NCI-H2081 (cell line): ENCODE measurements at regions not wholly inside any gene's neighbourhood (a gene's known extent, or its start where the extent isn't known, plus 50 kb on each side); places are given as distances from the start of the nearest gene placed in this dataset.
A peak's percentile ranks its signal among the peaks of the same experiment; 100 is the strongest.

Experiments used
- DNase-seq, 2 experiments: peaks; one replicate each; lab custom pipeline; 2025; lab: John Stamatoyannopoulos, UW

- DNase-seq = peak in 1 of 2 experiments; percentile 6
These were observed 548.5 kb upstream of the NEGR1 start for GRCh38 chr1:72830606-72831390.

DNA sequence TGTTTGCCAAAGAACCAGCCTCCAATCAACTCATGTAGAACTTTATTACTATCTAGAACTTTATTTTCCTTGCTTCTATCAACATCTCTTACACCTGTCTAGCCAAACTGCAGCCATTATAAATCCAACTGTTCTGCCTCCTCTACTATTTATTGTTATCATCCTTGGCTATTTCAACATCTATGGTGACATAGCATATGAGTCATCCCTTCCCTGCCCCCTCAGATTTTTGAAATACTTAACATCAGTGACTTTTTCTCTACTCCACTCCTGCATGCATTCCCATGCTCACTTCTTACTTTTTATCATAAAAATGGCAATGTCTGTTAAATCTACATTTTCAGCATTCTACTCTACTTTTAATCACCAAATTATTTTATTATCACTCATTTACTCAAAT is 544.9 kb upstream of the NEGR1 start:
- no peak for DNase-seq

DNA sequence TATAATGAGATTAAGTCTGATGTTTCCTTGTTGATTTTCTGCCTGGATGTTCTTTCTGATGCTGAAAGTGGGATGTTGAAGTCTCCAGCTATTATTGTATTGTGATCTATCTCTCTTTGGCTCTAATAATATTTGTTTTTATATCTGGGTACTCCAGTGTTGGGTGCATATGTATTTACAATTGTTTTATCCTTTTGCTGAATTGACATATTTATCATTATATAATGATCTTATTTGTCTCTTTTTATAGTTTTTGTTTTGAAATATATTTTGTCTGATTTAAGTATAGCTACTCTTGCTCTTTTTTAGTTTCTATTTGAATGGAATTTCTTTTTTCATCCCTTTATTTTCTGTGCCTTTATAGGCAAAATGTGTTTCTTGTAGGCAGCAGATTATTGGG is 522.2 kb upstream of the NEGR1 start:
- DNase-seq = no peak

DNA sequence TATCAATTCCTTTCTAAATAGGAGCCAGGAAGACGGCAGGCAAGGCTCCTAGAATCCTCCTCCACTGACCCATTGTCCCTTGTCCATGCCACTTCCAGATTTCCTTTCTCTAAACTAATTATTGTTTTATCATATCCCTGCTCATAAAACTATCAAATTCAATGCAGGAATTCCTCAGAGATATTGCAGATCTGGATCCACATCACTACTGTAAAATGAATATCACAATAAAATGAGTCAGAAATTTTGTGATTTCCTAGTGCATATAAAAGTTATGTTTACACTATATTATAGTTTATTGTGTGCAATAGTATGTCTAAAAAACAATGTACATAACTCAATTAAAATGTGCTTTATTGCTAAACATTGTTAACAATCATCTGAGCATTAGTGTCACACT is 498.7 kb upstream of the NEGR1 start:
- no peak for DNase-seq

GRCh38 chr1:72780212-72780611 is 497.9 kb upstream of the NEGR1 start:
- no peak for DNase-seq

- DNase-seq = no peak
These were observed 495.6 kb upstream of the NEGR1 start for GRCh38 chr1:72777918-72778317.

- no peak for DNase-seq
These were observed 481.1 kb upstream of the NEGR1 start for GRCh38 chr1:72763481-72763880.

- no peak for DNase-seq
These were observed 477.1 kb upstream of the NEGR1 start for GRCh38 chr1:72759486-72759885.

DNA sequence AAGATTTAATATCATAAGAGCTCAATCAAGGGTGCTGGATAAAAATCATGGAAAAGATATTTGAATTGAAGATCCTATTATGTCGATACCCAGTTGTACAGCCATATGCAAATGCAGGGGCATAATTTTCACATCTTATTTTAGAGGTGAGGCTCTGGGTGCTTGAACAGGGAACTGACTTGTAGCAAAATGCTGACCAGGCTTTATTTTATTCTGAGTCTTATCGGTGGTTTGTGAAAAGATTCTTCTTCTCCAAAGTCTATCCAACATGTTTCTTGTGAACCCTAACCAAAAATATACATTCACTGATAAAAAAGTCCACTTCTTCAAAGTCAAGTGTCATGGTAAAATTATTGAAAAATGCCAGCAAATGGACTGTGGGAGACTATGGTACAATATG is 475.5 kb upstream of the NEGR1 start:
- no peak for DNase-seq

DNA sequence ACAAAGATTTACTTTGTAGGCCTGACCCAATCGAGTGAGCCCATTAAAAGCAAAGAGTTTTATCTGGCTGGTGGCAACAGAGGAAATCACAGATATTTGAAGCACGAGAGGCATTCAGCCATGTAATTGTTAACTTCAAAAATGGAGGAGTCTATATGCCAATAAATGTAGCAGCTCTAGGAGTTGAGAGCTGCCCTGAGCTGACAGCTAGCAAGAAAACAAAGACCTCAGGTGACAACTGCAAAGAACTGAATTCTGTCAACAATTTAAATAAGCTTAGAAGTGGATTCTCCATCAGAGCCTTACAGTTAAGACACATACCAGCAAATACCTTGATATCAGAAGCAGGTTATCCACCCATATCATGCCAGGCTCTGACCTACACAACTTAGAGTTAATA is 463.1 kb upstream of the NEGR1 start:
- no peak for DNase-seq

DNA sequence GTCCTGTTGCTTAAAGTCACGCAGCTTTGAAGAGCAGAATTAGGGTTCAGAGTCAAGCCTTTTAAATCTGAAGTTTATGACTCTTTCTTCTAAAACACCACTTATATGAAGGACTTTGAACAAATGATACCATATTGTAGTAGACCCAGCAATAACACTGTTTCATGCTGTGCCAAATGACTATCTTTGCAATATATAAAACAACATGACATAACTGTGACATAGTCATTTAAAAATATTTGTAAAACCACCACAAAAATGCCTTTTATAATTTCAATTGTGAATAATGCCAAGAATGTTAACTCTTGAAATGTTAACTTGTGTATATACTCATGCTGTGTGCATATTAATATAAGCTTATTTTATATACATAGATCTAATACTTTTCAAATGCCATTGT is 452.1 kb upstream of the NEGR1 start:
- DNase-seq = no peak

DNA sequence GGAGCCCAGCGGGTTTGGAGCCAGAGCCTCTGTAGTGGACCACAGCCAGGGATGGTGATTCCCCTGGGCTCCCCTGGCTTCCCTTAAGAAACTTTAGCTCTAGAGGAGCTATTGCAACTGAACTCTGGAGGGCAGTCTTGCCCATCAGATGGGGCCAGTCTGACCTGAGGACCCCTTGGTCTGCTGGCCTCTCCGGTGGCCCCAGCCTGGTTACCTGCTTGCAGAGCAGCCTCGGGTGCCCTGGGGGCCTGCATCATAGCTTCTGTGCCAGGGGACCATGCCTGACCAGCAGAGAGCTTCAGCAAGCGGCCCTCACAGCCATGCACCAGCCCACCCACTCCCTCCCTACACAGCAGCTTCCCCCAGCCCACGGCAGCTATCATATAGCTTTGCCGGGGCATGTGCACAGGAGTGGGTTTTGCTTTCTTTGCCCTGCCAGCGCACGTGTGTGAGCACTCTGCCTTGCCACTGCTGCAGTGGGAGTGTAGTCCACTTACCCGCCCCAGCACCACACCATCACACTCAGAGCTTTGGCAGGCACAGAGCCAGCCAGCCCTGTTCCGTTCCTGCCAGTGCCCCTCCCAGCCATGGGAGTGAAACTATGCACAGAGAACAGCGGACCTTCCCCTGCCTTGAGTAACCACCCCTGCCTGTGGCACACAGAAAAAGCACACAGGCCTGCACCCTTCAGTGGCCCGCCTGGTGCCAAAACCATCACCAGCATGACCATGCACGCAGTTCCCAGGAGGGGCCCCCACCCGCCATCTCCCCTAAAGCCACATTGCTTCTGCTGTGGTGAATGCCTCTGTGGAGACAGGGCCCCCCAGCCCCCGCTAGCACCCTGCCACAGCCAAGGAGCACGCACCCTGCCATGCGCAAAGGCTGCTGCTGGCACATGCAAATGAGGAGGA is 442.9 kb upstream of the NEGR1 start:
- no peak for DNase-seq

DNA sequence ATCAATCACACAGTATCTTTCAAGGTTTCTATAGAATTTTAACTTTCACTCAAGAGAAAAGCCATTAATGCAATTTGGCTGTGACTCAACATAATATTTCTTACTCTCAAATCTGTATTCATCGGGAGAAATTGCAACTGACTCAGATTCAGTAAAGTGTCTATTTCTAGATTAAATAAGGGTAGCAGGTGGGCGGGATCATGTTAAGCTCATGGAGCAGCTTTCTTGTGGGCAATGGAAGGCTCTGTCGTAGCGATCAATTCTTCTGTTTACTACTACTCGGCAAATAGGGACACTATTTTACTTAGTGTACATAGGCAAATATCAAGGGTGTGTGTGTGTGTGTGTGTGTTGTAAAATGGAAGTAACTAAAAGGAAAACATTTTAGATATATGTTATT is 423.6 kb upstream of the NEGR1 start:
- DNase-seq = no peak

GRCh38 chr1:72704841-72705477 is 422.6 kb upstream of the NEGR1 start:
- no peak for DNase-seq

DNA sequence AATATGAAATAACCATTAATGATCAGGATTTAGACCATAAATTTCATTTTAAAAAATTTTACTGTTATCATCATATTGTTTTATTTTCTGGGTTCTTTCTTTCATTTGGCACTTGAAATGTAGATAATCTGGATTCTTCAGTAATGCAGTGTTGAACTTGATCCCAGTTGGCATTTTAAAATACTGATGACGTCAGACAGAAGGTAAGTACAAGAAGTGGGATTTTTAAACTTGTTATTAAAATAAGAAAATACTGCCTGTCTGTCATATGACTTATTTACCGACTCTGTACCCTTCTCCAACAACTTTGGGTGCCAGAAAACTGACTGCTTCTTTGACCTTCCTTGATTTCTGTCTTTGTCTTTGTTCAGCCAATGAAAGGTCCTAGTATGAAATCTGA is 415.1 kb upstream of the NEGR1 start:
- DNase-seq = no peak

GRCh38 chr1:72693899-72694298 is 411.6 kb upstream of the NEGR1 start:
- DNase-seq = no peak

DNA sequence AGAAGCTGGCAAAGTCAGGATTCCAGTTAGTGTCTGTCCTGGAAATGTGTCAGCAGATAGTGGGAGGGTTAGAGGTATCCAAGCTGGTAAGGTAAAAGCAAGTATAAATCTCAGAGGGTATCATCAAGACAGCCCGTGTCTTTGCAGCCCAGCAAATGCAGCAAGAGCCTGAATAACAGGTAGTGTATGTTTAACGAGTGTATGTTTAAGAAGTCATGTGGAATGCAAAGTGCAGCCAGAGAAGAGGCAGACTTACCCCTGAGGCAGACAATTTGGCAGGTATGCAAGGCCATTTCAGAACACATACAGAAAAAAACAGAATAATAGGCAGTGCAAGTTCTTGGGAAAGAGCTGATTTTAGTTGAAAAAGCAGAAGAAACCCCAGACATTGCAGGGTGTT is 411.0 kb upstream of the NEGR1 start:
- DNase-seq = no peak

DNA sequence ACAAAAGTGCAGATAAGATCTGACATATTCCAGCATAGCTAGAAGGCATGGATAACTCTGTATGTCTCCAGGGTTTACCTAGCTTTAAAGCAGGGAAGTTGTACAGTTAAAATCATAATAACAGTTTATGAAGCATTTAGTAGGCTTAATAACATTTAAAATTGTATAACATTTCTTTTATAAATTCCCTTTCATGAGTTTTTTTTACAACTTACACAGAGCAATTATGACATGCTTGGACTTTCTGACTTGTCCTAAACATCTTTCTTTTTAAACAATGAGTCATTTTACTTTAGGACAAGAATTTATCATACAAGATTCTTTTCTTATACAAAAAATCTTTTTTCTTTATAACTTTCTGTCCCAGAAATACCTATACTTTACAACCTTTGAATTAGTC is 408.5 kb upstream of the NEGR1 start:
- DNase-seq = no peak

DNA sequence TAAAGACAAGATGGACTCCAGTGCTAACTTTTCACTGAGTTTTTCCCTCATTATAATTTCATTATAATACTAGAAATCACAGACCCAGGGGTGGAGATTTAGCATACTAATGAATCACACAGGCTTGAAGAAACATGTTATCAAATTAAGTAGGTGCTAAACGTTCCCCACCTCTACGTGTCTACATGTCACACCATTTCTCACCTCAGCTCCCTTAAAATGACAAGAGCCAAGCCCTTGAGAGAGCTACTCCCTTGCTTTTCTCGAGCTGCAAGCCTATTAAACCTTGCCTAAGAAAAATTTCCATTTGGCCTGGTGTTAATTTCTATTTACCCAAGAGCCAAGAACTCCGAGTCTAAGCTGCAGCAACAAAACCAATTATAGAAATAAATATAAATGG is 396.3 kb upstream of the NEGR1 start:
- peak in 1 of 2 experiments; percentile 2 for DNase-seq

DNA sequence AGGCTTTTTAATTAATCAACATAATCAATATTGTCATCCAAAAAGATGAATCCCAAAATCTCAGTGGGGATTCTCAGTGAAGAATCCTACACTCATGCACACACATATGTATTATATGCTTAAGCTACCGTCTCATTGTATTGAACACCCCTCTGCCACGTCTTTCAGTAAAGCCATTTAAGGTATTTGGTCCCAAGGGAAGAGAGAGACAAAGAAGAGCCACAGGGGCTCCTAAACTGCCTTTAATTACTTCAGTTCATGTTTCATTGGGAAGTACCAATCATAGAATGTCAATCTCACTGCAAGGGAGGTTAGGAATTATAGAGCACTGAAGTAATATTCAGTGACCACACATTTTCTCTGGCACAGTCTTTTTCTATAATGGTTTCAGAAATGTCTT is 388.6 kb upstream of the NEGR1 start:
- peak; percentile 8 to 43 for DNase-seq

DNA sequence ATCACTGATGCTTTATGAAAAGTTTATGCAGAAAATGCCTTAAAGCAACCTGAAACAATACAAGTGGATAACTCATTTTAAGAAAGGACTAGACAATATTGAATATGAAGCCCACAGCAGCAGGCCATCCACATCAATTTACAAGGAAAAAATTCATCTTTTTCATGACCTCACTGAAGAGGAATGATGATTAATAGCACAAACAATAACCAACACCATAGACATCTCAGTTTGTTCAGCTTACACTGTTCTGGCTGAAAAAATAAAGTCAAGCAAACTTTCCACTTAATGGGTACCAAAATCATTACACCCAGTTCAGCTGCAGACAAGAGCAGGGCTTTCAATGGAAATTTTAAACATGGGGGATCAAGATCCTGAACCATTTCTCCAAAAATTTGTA is 380.6 kb upstream of the NEGR1 start:
- DNase-seq = no peak

DNA sequence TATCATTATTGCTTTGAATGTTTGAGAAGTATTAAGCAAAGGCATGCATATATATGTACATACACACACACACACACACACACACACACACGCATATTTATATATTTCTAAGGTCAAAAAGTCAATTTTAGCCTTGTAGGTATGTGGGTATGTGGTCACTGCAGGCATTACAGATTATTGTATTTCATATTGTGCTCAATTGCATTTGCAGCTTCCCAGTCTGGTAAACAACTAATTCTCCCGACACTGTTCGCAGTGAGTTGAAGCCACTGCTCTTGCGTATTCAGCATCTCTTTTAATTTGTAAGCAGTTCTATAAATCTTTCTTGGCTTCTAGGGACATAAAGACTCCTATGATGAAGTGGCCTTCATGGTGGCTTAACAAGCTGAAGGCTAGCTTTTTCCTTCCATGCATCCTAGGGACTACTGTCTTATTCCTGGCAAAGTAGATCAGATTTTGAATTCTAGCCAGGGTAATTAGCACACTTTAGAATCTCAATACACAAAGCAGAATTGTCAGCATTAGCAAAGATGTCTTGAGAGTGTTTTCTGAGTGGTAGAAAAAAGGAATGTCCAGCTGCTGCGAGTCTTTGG is 368.6 kb upstream of the NEGR1 start:
- DNase-seq = no peak
